Colonic mucosa (tissue), 4 donors: ENCODE measurements at regions not wholly inside any gene's neighbourhood (a gene's known extent, or its start where the extent isn't known, plus 50 kb on each side); places are given as distances from the start of the nearest gene placed in this dataset.

Source experiments
- DNase-seq: peaks from one replicate; pipeline ENCODE4 v3.0.0-alpha.2; 2020
- H3K27ac ChIP-seq: fragments of 200-600 bp; one replicate; pipeline ENCODE4 v1.8.0; 2021
- H3K27me3 ChIP-seq: fragments of 200-600 bp; one replicate; pipeline ENCODE4 v1.8.0; 2021
- H3K36me3 ChIP-seq: fragments of 200-600 bp; one replicate; pipeline ENCODE4 v1.8.0; 2021
- H3K4me1 ChIP-seq: fragments of 200-600 bp; one replicate; pipeline ENCODE4 v1.8.0; 2021; ENCODE audit warnings: mild to moderate bottlenecking
- H3K4me3 ChIP-seq: fragments of 200-600 bp; one replicate; pipeline ENCODE4 v1.8.0; 2021
- H3K9ac ChIP-seq, 2 donors: one replicate each; pipeline ENCODE4 v1.7.0; 2013; ENCODE audit warnings: control low read depth in 2 of 2, low read depth in 2 of 2, low read length in 2 of 2
- H3K9me3 ChIP-seq: fragments of 200-600 bp; one replicate; pipeline ENCODE4 v1.8.0; 2021
- intact Hi-C: fragments of 100-400 bp; cut with DNase I; formaldehyde crosslinking; loops from one replicate; pipeline ENCODE4 v1.14.1; 2022
- TF ChIP-seq, protein P1 (sequence below): fragments of 200-600 bp; IDR thresholded peaks from one replicate; pipeline ENCODE4 v1.8.0; 2022; ENCODE audit warnings: antibody characterized with exemption, mild to moderate bottlenecking
- donor health status: healthy.
- donor health status: DM: no; HTN: no; CAD: no.
- donor health status: DM: no; HTN: no; CAD: no.

DNA sequence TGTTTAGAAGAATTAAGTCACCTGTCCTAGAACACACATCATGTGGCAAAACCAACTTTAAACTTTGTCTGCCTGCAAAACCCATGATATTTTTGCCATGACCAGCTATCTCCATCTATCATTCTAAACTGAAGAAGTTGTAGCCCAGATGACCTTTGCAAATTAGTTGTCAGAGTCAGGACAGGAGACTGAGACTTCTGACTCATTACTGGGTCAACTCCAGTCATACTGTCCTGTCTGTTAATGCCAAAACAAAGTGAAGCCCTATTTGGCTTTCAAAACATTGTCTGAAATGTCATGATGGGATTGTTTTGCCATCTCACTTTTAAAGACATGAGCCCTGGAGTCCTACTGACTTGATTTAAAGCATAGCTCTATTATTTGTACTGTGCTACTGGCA, 365.7 kb upstream of the CPEB2 start:
- TF ChIP-seq, protein P1, sequence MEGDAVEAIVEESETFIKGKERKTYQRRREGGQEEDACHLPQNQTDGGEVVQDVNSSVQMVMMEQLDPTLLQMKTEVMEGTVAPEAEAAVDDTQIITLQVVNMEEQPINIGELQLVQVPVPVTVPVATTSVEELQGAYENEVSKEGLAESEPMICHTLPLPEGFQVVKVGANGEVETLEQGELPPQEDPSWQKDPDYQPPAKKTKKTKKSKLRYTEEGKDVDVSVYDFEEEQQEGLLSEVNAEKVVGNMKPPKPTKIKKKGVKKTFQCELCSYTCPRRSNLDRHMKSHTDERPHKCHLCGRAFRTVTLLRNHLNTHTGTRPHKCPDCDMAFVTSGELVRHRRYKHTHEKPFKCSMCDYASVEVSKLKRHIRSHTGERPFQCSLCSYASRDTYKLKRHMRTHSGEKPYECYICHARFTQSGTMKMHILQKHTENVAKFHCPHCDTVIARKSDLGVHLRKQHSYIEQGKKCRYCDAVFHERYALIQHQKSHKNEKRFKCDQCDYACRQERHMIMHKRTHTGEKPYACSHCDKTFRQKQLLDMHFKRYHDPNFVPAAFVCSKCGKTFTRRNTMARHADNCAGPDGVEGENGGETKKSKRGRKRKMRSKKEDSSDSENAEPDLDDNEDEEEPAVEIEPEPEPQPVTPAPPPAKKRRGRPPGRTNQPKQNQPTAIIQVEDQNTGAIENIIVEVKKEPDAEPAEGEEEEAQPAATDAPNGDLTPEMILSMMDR = no peak
- Histone ChIP-seq H3K9me3 (no peaks in the 10 kb centered on the region), H3K4me1 (no peaks in the 10 kb centered on the region), H3K9ac (no peak overlapping the region), H3K27me3 (no peaks in the 10 kb centered on the region), H3K36me3 (no peaks in the 10 kb centered on the region), H3K4me3 (no peak overlapping the region), H3K27ac (no peak overlapping the region)
- intact Hi-C loops = no loop called here
- DNase-seq = no peak

DNA sequence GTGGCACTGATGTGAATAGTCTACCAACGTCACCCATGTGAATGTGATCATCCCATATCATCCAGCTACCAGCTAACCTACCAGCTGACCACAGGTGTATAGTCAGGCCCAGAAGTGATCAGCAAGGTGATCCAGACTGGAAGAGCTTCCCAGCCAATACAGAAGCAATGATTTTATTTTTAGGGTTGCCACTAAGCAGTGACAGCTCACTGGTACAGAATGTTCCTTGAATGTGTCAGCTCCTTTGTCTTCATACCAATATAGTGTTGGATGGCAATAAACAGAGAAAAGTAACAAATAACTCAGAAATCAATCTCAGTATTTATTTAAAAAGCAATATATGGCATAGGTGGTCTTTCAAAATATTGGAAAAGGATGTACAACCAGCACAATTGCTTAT, 361.8 kb upstream of the CPEB2 start:
- no peak overlapping the region for H3K9ac ChIP-seq
- no peak for DNase-seq
- intact Hi-C loops = no loop called here
- no peak overlapping the region for H3K27ac ChIP-seq
- H3K4me1 ChIP-seq = no peaks in the 10 kb centered on the region
- no peaks in the 10 kb centered on the region for H3K36me3 ChIP-seq
- H3K9me3 ChIP-seq = no peaks in the 10 kb centered on the region
- H3K27me3 ChIP-seq = no peaks in the 10 kb centered on the region
- H3K4me3 ChIP-seq = no peak overlapping the region
- TF ChIP-seq, protein P1 = no peak

DNA sequence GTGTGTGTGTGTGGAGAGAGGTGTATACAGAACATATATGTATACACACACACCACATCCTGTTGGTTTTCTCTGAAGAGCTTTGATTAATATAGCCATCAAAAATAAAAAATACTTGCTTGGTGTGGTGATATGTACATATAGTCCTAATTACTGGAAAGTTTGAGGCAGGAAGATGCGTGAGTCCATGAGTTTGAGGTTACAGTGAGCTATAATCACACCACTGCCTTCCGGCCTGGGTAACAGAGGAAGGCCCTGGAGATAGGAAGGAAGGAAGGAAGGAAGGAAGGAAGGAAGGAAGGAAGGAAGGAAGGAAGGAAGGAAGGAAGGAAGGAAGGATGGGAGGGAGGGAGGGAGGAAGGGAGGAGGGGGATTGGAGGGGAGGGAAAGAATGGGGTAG, 360.4 kb upstream of the CPEB2 start:
- DNase-seq = no peak
- Histone ChIP-seq H3K4me3 (no peak overlapping the region), H3K27me3 (no peaks in the 10 kb centered on the region), H3K27ac (no peak overlapping the region), H3K4me1 (no peaks in the 10 kb centered on the region), H3K36me3 (no peaks in the 10 kb centered on the region), H3K9me3 (no peaks in the 10 kb centered on the region), H3K9ac (no peak overlapping the region)
- TF ChIP-seq, protein P1 = no peak
- intact Hi-C loops = no loop called here

DNA sequence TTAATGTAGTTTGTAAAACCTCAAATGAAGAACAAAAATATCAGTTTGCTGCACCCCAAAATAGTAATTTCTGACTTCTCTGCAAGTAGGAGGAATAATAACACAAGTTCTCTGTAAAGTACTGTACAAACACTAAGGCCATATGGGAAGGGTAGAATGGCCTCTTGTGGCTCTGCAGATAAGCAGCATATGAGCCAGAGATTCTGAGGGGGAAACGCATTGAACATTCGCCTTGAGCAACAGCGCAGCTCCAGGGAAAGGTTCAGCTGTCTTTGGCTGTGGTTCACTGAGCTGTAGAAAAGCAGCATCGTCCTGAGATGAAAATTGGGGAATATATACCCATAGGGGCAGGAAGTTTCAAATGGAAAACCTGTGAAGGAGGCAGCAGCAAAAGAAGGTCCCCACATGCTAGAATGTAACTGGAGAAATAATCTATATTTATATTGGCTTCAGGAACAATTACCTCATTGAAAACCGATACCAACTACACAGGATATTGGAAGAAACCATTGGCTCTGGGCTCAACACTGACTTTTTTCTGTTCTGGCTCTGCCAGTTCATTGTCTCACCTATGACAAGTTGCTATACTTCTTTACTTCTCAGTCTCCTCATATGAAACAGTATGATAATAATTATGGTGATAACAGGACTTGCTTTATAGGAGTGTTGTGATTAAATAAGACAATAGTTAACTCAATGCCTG, 357.6 kb upstream of the CPEB2 start:
- no peaks in the 10 kb centered on the region for H3K27me3 ChIP-seq
- TF ChIP-seq, protein P1 = no peak
- no peak overlapping the region for H3K9ac ChIP-seq
- no peaks in the 10 kb centered on the region for H3K4me1 ChIP-seq
- H3K36me3 ChIP-seq = no peaks in the 10 kb centered on the region
- DNase-seq = no peak
- H3K9me3 ChIP-seq = no peaks in the 10 kb centered on the region
- no peak overlapping the region for H3K27ac ChIP-seq
- H3K4me3 ChIP-seq = no peak overlapping the region
- intact Hi-C loops = no loop called here

DNA sequence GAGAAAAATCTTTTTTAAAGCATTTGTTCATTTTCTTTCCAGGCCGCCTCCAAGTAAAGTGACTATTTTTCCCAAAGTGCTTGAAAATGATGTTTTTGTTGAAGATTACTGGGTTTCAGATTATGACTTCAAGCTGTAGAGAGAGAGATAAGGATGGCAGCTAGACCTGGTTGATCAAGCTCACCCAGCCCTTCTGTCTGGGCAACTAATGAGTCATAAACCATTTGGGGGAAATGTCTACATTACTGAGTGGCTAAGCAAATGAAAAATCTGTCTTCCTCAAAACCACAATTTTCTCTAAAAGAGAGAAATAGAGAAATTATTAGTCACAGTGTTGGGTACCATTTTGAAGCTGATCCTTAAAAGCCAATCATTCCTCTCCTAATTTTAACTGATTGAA, 355.4 kb upstream of the CPEB2 start:
- Histone ChIP-seq H3K27ac (no peak overlapping the region), H3K4me3 (no peak overlapping the region), H3K4me1 (no peaks in the 10 kb centered on the region), H3K27me3 (no peaks in the 10 kb centered on the region), H3K9ac (no peak overlapping the region), H3K9me3 (no peaks in the 10 kb centered on the region), H3K36me3 (no peaks in the 10 kb centered on the region)
- TF ChIP-seq, protein P1 = no peak
- intact Hi-C loops = no loop called here
- no peak for DNase-seq
